GM19397 (cell line): ENCODE measurements at regions not wholly inside any gene's neighbourhood (a gene's known extent, or its start where the extent isn't known, plus 50 kb on each side); places are given as distances from the start of the nearest gene placed in this dataset.
"Not testable (repeated sequence)": the region's sequence is repeated elsewhere in the genome, so short reads cannot be mapped to it uniquely, and the experiment has no call there.

ENCODE experiments used
- ATAC-seq: cut with Tn5 transposase; IDR thresholded peaks from one replicate; pipeline ENCODE4 v1.9.1; 2021; ENCODE audit warnings: mild to moderate bottlenecking, moderate library complexity; ENCODE audit not compliant: unreplicated experiment

- ATAC-seq: no peak
These were observed 424.6 kb downstream of the BRD1 start for GRCh38 chr22:49403102-49403501.

DNA sequence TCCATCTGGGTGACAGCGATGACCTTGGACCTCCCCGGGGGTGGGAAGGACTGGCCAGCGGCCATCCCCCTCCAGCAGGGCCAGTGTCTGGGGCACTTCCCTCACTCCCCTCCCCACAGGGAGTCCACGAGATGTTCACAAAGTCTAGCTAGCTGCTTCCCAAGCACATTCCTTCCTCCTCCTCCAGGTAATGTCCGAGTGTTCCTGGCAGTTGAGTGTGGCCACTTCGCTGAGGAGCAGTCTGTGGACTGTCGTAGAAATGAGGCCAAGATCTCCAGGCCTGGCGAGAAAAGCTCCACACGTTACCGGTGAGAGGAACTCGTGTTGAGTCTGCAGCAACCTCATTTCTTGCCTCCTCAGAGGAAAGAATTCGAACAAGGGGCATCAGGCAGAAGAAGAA is 425.5 kb downstream of the BRD1 start:
- ATAC-seq: no peak

- no peak for ATAC-seq
These were observed 426.6 kb downstream of the BRD1 start for GRCh38 chr22:49400941-49401598.

DNA sequence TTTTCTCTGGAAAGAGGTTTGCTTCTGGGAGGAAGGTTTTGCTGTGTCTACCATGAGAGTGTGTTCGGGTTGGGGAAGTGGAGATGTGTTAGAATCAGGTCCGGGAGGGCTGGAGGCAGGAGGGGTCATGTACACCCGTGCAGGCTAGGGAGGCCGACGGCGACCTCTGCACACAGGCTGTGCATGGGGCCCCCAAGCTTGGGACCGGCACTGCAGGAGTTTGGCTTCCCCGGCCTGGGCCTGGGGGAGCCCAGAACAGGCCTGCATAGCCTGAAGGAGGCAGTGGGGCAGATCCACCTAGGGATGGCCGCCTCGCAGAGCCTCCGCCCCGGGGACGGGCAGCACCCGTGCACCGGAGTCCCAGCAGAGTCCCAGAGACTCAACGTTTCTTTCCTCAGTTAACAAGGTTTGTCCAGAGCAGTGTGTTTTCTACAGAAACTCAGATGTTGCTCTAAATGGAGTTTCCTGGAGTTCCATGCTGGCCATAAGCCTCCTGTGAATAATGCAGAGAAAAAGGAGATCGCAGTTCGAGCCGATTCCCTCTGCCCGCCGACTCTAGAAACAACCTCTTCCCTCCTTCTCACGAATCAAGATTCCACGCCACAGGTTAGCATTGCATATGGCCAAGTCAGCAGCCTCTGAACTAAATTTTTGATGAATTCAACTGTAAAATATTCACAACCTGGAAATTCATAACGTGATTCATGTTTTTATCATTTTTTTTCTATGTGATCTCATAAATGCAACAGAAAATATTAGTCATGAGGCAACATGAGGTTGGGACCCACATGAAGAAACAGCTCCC is 427.3 kb downstream of the BRD1 start:
- no peak for ATAC-seq

DNA sequence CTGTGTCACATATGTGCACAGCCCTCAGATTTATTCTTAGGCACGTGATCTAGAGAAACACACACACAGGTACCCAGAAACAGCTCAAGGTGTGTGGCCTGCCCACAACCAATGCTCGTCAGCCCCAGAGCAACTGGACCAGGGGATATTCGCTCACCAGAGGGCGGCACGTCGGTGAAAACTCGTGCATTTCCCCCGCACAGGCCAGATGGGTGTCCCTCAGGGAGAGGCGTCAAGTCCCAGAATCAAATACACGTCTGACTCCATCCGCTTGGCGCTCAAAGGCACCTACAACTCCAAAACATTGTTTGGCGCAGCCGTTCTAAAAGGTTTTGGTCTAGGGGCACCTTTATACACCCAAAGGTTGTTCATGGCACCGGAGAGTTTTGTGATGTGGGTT is 429.0 kb downstream of the BRD1 start:
- ATAC-seq: no peak

- ATAC-seq: no peak
These were observed 429.6 kb downstream of the BRD1 start for GRCh38 chr22:49398115-49398514.

DNA sequence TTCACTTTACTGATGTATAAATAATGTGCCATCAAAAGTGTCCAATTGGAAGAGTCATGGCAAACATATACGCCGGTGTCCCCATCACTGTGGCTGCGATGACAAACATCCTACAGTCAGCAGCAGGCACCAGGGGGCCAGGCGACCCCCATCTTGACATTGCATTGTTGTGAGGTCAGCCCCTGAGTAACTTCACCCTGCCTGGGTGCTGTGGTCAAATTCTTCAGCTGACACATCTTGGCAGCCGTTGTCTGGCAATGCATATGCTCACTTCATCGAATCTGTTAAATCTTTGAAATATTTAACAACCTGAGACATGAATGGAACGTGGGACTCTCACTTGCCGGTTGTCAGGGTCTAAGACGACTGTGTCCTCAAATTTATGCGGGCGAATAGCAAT is 430.9 kb downstream of the BRD1 start:
- ATAC-seq: no peak

DNA sequence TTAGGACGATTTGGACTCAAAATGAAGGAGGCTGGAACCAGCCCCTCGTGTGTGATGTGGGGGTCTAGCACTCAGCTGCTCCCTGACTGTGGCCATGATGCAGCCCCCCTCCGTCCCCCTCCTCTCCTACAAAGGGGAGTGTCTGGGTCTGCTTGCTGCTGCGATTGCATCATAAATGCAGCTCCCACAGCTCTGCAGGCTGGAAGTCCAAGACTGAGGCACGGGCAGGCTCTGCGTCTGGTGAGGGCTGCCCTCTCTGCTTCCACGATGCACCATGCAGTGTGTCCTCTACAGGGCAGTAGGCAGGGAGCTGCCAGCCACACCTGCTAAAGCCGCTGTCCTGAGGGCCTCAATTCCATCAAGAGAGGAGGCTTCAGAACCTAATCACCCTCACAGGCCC is 432.1 kb downstream of the BRD1 start:
- ATAC-seq: no peak

DNA sequence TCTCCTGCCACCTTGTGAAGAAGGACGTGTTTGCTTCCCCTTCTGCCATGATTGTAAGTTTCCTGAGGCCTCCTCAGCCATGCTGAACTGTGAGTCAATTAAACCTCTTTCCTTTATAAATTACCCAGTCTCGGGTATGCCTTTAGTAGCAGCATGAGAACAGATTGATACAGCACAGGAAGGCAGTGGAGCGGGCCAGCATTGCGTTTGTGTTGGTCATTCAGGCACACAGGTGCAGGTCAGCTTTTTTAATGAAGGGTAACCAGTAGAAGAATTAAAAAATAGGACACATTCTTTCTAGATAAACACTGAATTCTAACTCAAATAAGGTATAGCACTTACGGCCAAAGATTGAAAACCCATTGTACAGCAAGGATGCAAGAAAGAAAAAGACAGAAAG is 432.6 kb downstream of the BRD1 start:
- ATAC-seq: not testable (repeated sequence)

DNA sequence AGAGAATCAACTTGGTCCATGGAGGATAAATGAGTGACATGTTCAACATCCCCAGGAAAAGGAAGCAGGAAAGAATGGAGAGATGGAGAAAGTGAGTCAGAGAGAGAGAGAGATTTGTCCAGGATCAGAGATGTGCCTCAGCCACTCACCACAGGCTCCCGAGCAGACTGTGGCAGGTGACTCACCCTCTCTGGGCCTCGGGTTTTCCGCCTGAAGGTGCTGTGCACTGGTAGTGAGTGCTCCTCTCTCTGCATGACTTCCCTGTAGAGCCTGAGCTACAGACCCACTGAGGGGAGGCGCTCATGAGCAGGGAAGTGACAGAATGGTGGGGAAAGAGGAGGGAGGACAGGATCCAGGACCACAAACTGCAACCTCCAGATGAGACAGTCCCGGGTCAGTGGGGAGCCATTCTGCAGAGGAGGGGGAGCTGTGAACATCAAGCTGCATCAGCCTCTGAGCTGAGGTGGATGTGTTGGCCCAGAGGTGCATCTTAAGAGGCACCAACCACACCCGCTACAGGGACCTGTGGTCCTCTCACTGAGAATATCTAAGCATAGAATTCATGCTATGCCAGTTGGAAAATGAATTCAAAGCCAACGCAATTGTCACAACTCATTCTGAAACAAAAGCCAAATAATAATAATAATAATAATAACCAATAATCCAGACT is 433.4 kb downstream of the BRD1 start:
- ATAC-seq: no peak

- no peak for ATAC-seq
These were observed 434.1 kb downstream of the BRD1 start for GRCh38 chr22:49393526-49393925.

GRCh38 chr22:49392841-49393510 is 434.7 kb downstream of the BRD1 start:
- ATAC-seq: no peak

DNA sequence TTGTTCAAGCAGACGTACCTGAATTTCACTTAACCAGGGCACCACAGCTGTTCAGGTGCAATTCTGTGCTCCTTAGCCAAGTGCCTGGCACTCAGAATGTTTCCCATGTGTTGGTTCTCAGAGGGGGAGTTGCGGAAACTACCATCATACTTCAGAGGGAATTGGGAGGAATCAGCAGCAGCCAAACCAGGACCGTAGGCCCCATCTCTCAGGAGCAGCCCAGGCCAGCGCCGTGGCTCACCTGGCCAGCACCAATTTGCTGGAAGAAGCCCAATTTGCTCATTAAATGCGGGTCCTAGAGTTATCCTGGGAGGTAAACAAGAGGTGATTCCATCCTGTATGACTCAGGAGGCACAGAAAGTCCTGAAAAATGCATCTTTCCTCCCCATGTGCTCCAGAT is 435.4 kb downstream of the BRD1 start:
- no peak for ATAC-seq

DNA sequence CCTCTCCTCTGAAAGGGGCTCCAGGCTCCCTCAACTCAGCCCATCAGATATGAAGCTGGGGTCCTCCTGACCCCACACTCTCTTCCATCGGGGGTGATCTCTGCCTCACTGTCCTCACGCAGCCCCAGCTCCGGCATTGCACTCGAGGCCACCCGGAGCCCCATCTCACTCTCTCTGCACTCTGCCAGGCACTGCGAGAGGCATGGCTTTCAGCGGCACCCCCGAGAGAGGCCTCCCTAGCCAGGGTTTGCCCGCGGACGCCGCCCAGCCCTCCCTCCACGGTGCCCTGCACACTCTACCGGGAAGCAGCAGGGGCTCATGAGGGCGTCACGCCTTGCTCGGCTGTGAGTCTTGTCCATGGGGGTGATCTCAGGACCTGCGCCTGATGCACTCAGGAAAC is 436.2 kb downstream of the BRD1 start:
- no peak for ATAC-seq

DNA sequence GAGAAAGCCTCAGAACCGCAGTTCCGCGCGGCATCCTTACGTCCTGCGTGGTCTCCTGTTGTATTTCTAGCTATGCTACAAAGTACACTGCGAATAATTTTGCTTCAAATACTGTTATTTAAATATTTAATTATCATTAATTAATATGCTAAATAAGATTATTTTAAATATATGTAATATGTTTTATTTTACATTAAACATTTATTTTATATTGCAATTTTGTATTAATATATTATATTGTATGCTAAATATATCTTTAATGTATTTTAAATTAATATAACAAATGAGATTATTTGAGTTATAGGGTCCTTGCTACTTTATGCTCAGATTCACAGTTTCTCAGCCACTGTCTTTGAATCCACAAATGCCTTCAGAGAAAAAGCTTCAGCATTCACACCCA is 436.7 kb downstream of the BRD1 start:
- ATAC-seq: no peak

DNA sequence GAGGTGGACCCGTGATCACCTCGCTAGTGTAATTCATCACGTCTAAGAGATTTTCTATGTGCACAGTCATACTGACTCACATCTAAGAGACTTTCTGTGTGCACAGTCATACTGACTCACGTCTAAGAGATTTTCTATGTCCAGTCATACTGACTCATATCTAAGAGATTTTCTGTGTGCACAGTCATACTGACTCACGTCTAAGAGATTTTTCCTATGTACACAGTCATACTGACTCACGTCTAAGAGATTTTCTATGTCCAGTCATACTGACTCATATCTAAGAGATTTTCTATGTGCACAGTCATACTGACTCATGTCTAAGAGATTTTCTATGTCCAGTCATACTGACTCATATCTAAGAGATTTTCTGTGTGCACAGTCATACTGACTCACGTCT is 443.8 kb downstream of the BRD1 start:
- ATAC-seq: not testable (repeated sequence)

GRCh38 chr22:49382451-49382735 is 445.3 kb downstream of the BRD1 start:
- no peak for ATAC-seq

DNA sequence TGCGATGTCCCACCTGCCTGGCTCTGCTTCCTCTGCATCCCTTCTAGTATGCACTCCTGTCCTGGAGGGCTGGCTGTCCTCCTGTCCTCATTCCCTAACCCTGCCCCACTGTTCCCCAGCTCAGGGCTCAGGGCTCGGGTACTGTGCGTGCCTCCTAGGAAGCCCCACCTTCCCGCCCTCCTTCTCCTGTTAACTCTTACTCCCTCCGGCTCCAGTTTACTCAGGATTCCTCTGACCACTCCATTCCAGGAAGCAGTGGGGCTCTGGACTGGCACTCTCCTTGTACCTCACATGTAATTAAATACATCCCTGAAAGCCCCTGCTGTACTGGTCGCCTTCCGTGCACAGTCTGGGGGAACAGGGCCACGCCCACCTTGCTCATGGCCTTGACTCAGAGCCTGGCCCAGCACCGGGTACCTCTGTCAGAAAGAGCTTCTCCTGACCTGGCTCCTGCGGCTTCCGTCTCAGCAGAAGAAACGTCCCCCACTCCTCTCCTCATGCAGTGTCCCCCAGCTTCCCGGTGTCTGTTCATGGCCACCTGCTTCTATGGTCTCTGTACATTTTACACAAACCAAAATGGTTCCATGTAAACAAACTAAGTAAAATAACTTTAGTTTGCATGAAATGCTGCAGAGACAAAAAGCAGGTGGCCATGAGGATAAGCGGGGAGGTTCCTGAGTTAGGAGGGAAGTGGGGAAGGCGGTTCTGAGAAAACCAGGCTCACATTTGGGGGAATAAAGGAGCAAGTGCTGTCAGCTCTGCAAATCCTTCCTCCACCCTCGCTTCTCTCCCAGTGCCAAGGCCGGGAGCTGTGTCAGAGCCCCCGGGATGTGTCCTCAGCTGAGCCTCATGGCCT is 445.9 kb downstream of the BRD1 start:
- ATAC-seq: no peak

- ATAC-seq: no peak
These were observed 446.9 kb downstream of the BRD1 start for GRCh38 chr22:49380828-49381114.

GRCh38 chr22:49380095-49380827 is 447.4 kb downstream of the BRD1 start:
- ATAC-seq: no peak
